ENCODE measurements at regions not wholly inside any gene's neighbourhood (a gene's known extent, or its start where the extent isn't known, plus 50 kb on each side); places are given as distances from the start of the nearest gene placed in this dataset.

DNA sequence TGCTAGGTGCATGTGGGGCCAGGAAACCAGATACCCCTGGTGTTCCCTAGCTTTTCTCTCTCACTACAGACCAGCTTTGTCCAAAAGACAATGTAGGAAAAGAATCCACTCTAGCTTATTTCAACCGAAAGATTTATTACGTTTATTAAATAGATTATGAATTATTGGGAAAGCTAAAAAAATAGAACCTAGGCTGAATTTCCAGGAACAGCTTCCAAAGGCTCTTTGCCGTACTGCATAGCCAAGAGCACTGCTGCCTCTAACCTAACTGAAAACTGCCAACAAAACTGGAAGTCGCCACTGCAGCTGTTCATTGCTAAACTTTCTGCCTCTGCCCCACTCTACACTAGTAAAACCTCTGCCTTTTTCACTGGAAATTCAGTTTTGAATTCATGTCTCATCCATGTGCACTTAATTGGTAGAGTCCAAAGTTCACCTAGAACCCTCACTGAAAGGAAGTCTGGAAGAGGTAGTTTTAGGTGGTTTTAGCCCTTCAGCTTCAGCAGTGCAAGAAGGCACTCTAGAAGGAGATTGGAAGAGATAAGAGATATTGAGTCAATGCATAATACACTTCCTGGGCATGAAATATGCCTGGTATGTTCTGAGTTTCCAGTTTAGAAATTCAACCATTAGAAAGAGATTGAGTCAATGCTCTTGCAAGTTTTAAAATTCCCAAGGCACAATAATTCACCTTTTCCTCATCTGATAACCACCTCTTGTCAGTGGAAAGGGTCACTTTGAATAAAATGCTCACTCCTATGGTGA lies 927.9 kb downstream of the MAT2B start:
- no peaks in the 10 kb centered on the region for H3K27me3 Mint-ChIP-seq
- H3K9me3 Mint-ChIP-seq: peaks cover 9% of the 10 kb centered on the region
- no peaks in the 10 kb centered on the region for H3K36me3 Mint-ChIP-seq
- no peaks in the 10 kb centered on the region for H3K4me1 Mint-ChIP-seq
- no peak overlapping the region for H3K27ac Mint-ChIP-seq
- H3K4me3 Mint-ChIP-seq: no peak overlapping the region

DNA sequence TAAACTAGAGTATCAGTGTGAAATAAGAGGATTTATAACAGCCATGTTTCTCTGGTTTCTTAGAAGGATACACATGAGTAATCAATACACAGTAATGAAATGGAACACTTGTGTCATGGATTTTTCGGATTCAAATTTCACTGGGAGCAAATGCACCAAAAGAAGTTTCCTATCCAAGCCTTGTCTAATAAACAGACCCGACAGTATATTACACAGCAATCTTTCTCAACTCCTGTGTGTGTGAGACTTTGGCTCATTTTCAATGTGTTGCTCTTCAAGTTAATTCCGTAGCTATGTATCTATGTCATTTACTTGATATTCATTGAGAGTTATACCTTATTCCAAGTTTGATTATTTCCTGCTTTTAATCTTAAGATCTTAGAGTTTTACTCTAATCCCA lies 930.2 kb downstream of the MAT2B start:
- Mint-ChIP-seq H3K9me3 (peaks cover 16% of the 10 kb centered on the region), H3K36me3 (no peaks in the 10 kb centered on the region), H3K27me3 (no peaks in the 10 kb centered on the region), H3K27ac (no peak overlapping the region), H3K4me3 (no peak overlapping the region), H3K4me1 (no peaks in the 10 kb centered on the region)

DNA sequence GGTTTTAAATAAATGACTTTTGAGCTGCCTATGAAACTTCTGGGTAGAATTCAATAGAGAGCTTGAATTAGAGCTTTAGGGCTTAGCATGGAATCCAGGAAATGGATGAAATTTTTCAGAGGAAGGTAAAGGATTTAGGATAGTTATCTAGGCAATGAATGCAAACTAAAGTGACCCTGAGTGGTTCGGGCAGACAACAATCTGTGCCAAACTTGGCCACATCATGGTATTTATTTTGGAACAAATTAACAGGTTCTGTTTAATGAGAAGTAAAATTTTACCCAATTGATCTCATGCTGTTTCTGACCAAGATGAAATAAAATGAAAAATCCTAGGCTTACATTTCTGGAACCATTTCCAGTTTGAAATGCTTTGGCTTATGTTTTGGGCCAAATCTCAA lies 934.4 kb downstream of the MAT2B start:
- Mint-ChIP-seq H3K4me1 (no peaks in the 10 kb centered on the region), H3K27ac (no peak overlapping the region), H3K27me3 (no peaks in the 10 kb centered on the region), H3K36me3 (no peaks in the 10 kb centered on the region), H3K9me3 (peaks cover 7% of the 10 kb centered on the region), H3K4me3 (no peak overlapping the region)

DNA sequence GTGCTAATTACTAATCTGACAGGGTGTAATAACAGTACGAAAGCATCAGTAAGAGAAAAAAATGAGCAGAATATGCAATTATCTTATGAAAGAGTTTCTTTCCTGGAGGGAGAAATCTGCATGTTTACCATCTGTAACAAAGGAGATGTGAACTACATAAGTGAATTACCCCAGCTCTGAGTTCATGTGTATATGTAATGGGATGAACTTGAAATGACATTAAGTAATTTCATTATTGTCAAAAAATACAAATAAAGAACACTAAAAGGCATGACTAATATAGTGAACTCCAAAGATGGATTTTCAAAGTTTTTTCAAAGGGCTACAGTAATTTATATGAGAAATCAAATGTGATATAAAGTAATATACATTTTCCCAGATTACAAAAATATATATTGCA lies 944.0 kb downstream of the MAT2B start:
- Mint-ChIP-seq H3K4me3 (no peak overlapping the region), H3K36me3 (no peaks in the 10 kb centered on the region), H3K27me3 (no peaks in the 10 kb centered on the region), H3K9me3 (no peaks in the 10 kb centered on the region), H3K4me1 (no peaks in the 10 kb centered on the region), H3K27ac (no peak overlapping the region)

- no peak overlapping the region for H3K4me3 Mint-ChIP-seq
- no peaks in the 10 kb centered on the region for H3K36me3 Mint-ChIP-seq
- H3K4me1 Mint-ChIP-seq: no peaks in the 10 kb centered on the region
- no peaks in the 10 kb centered on the region for H3K27me3 Mint-ChIP-seq
- H3K9me3 Mint-ChIP-seq: peaks cover 5% of the 10 kb centered on the region
- no peak overlapping the region for H3K27ac Mint-ChIP-seq
Observed at GRCh38 chr5:164466033-164466432, 960.6 kb downstream of the MAT2B start.

DNA sequence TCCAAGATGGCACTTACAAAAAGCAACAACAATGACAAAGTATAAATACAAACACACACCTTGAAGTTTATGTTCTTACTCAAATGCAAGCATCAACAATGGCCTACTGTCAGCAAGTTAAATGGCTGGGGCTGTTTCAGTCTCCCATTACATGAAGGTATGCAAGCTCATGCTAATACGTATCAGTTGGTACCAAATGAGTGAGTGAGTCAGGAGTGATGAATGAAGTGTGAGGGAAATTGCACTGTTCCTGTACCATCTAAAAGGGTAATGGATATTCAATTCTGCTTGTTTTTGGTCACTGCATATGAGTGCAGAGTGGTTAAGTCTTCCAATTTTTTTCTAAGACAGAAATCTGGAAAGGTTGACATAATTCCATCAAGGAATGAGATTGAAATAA lies 964.9 kb downstream of the MAT2B start:
- H3K27me3 Mint-ChIP-seq: peaks cover 1% of the 10 kb centered on the region
- H3K27ac Mint-ChIP-seq: no peak overlapping the region
- no peak overlapping the region for H3K4me3 Mint-ChIP-seq
- no peaks in the 10 kb centered on the region for H3K4me1 Mint-ChIP-seq
- H3K9me3 Mint-ChIP-seq: peaks cover 6% of the 10 kb centered on the region
- H3K36me3 Mint-ChIP-seq: no peaks in the 10 kb centered on the region

DNA sequence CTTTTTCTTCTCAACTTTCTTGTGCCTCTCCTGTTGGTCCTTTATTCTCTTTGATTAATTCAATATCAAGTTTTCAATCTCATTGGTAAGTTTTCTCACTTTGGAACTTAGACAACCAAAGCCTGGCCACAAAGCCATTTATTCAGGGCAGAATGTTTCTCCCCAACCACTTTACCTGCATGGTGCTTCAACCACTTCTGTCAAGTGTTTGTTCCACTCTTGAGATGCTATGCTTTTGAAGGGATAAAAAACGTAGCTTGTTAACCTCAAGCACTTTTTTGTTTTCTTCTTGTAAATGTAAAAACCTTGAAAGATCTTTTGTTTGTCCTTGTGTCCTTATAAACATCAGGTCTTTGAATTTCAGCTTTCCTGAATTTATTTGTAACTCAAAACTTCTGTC lies 966.7 kb downstream of the MAT2B start:
- H3K9me3 Mint-ChIP-seq: peaks cover 11% of the 10 kb centered on the region
- no peak overlapping the region for H3K27ac Mint-ChIP-seq
- H3K4me1 Mint-ChIP-seq: no peaks in the 10 kb centered on the region
- no peak overlapping the region for H3K4me3 Mint-ChIP-seq
- H3K27me3 Mint-ChIP-seq: peaks cover 1% of the 10 kb centered on the region
- no peaks in the 10 kb centered on the region for H3K36me3 Mint-ChIP-seq

DNA sequence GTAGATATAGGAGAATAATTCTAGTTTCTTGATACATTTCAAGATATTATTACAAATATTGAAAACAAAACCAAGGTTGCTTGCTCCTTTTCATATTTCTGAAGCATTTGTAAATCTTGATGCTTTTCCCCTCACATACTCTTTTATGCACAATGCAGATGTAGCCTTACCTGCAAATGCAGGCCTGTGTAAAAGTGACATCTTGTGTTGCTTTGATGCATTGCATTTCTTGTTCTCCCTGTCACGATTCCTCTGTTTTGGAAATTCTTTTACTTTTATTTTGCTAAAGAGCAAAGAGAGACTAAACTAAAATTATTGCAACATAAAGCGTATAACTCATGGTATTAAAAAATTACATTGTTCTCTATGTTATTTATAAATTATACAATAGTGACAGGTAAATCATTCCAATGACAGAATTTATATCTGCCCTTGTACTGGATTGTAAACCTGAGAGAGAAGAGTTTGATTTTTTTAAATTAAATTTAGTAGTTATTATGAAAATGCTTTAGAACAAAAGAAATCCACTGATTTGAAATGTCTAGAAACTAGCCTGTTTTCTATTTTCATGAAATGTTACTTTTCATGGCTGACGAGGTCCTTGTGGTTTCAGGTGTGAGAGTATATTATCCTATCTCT lies 970.0 kb downstream of the MAT2B start:
- H3K27me3 Mint-ChIP-seq: peaks cover 1% of the 10 kb centered on the region
- H3K4me3 Mint-ChIP-seq: no peak overlapping the region
- no peak overlapping the region for H3K27ac Mint-ChIP-seq
- H3K9me3 Mint-ChIP-seq: peaks cover 12% of the 10 kb centered on the region
- no peaks in the 10 kb centered on the region for H3K4me1 Mint-ChIP-seq
- no peaks in the 10 kb centered on the region for H3K36me3 Mint-ChIP-seq

- Mint-ChIP-seq H3K9me3 (peaks cover 11% of the 10 kb centered on the region), H3K36me3 (no peaks in the 10 kb centered on the region), H3K4me1 (no peaks in the 10 kb centered on the region), H3K4me3 (no peak overlapping the region), H3K27me3 (no peaks in the 10 kb centered on the region), H3K27ac (no peak overlapping the region)
Observed at GRCh38 chr5:164481270-164481669, 975.9 kb downstream of the MAT2B start.

- Mint-ChIP-seq H3K27ac (no peak overlapping the region), H3K36me3 (no peaks in the 10 kb centered on the region), H3K4me3 (no peak overlapping the region), H3K4me1 (no peaks in the 10 kb centered on the region), H3K27me3 (no peaks in the 10 kb centered on the region), H3K9me3 (peaks cover 5% of the 10 kb centered on the region)
Observed at GRCh38 chr5:164482351-164482750, 976.9 kb downstream of the MAT2B start.

- Mint-ChIP-seq H3K4me3 (no peak overlapping the region), H3K36me3 (no peaks in the 10 kb centered on the region), H3K9me3 (peaks cover 5% of the 10 kb centered on the region), H3K4me1 (no peaks in the 10 kb centered on the region), H3K27me3 (no peaks in the 10 kb centered on the region), H3K27ac (no peak overlapping the region)
Observed at GRCh38 chr5:164484948-164485347, 979.5 kb downstream of the MAT2B start.

- Mint-ChIP-seq H3K4me1 (no peaks in the 10 kb centered on the region), H3K27me3 (no peaks in the 10 kb centered on the region), H3K27ac (no peak overlapping the region), H3K9me3 (peaks cover 5% of the 10 kb centered on the region), H3K4me3 (no peak overlapping the region), H3K36me3 (no peaks in the 10 kb centered on the region)
Observed at GRCh38 chr5:164487939-164488338, 982.5 kb downstream of the MAT2B start.

DNA sequence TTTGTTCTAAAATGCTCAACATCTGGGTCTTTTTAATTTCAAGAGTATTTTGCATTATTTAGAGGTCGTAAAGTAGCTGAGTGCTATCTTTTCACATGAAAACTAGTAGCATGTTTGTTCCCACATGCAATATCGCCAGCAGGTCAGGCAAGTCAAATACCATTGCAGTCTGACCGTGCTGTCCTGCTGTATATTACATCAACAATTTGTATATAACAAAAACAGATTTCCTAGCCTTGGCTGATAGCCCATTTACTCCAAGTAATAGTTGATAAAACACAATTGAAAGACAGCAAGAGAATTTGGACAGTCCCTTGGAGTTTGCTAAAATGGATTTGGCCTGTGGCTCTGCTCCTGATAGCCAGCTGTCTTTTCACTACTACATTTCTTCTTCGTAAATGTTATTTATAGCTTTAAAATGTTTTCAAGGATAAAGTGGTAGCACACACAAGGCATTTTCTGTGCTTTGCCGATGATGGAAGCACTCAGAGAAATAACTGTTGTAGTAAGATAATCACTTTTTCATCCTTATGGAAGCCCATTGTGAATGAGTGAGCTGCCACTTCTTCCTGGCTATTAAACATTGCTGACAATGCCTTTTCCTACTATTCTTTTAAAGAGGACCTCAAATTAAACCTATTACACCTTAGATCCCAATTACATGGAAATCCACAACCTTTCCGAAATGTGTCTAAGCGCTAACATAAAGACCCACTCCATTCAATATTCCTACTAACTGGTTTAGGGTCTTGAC lies 992.1 kb downstream of the MAT2B start:
- Mint-ChIP-seq H3K4me1 (no peaks in the 10 kb centered on the region), H3K27ac (no peak overlapping the region), H3K27me3 (no peaks in the 10 kb centered on the region), H3K36me3 (no peaks in the 10 kb centered on the region), H3K9me3 (no peaks in the 10 kb centered on the region), H3K4me3 (no peak overlapping the region)

DNA sequence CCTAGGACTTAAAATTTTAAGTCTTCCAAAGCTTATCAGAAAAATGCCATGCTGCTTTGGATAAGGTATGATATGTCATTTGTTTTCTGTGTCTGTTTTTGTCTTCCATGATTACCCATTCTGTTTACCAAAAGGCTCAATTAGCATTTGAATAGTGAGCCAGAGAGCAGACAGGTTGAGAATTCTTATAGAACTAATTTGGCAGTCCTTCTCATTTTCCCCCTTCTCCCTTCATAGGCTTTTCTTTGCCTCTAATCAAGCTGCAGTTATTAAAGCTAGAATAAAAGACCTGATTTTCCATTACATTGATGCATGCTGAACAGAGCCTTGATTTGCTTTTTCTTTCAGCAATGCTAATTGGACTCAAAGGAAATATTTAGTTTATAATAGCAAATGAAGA lies 993.0 kb downstream of the MAT2B start:
- Mint-ChIP-seq H3K27me3 (no peaks in the 10 kb centered on the region), H3K9me3 (no peaks in the 10 kb centered on the region), H3K4me3 (no peak overlapping the region), H3K36me3 (no peaks in the 10 kb centered on the region), H3K4me1 (no peaks in the 10 kb centered on the region), H3K27ac (no peak overlapping the region)

DNA sequence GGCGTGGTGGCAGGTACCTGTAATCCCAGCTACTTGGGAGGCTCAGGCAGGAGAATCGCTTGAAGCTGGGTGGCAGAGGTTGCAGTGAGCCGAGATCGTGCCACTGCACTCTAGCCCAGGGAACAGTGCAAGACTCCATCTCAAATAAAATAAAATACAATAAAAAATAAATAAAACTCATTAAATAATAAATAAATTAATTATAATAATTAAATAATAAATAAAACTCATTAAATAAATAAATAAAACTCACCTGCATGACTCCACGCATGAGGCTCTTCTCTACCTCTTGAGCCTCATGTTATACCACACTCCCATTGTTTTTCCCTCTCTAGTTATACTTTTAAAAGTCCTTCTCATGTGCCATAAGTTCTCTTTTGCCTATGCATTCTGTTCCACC lies 995.4 kb downstream of the MAT2B start:
- no peak overlapping the region for H3K27ac Mint-ChIP-seq
- H3K36me3 Mint-ChIP-seq: no peaks in the 10 kb centered on the region
- H3K27me3 Mint-ChIP-seq: no peaks in the 10 kb centered on the region
- no peaks in the 10 kb centered on the region for H3K9me3 Mint-ChIP-seq
- no peaks in the 10 kb centered on the region for H3K4me1 Mint-ChIP-seq
- no peak overlapping the region for H3K4me3 Mint-ChIP-seq

GRCh38 chr5:164501344-164501743 lies 995.9 kb downstream of the MAT2B start:
- H3K27me3 Mint-ChIP-seq: no peaks in the 10 kb centered on the region

More at GRCh38 chr5:164501344-164501743, 995.9 kb downstream of the MAT2B start:
- H3K4me3 Mint-ChIP-seq: no peak overlapping the region
- no peaks in the 10 kb centered on the region for H3K4me1 Mint-ChIP-seq
- no peak overlapping the region for H3K27ac Mint-ChIP-seq
- no peaks in the 10 kb centered on the region for H3K9me3 Mint-ChIP-seq
- no peaks in the 10 kb centered on the region for H3K36me3 Mint-ChIP-seq
